ENCODE measurements at regions not wholly inside any gene's neighbourhood (a gene's known extent, or its start where the extent isn't known, plus 50 kb on each side); places are given as distances from the start of the nearest gene placed in this dataset.

GRCh38 chr7:131858611-131859010 lies 302.2 kb upstream of the PODXL start:
- no peaks in the 10 kb centered on the region for H4K20me1 ChIP-seq (ENCODE audit: insufficient read depth, low read length)
- TF ChIP-seq EZH2phosphoT487 (IDR thresholded peaks at IDR 0.05; ENCODE audit: low read depth), result no peak
- TF ChIP-seq, protein P1, sequence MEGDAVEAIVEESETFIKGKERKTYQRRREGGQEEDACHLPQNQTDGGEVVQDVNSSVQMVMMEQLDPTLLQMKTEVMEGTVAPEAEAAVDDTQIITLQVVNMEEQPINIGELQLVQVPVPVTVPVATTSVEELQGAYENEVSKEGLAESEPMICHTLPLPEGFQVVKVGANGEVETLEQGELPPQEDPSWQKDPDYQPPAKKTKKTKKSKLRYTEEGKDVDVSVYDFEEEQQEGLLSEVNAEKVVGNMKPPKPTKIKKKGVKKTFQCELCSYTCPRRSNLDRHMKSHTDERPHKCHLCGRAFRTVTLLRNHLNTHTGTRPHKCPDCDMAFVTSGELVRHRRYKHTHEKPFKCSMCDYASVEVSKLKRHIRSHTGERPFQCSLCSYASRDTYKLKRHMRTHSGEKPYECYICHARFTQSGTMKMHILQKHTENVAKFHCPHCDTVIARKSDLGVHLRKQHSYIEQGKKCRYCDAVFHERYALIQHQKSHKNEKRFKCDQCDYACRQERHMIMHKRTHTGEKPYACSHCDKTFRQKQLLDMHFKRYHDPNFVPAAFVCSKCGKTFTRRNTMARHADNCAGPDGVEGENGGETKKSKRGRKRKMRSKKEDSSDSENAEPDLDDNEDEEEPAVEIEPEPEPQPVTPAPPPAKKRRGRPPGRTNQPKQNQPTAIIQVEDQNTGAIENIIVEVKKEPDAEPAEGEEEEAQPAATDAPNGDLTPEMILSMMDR (IDR thresholded peaks at IDR 0.05; ENCODE audit: low read depth, low read length), result no peak
- no peak overlapping the region for H3K27ac ChIP-seq (ENCODE audit: low read length)
- H3K79me2 ChIP-seq (ENCODE audit: low read length), result no peaks in the 10 kb centered on the region
- H3K9me3 ChIP-seq (ENCODE audit: insufficient read depth, low read length), result peaks cover 16% of the 10 kb centered on the region; the same call in 1 of the 2 replicates
- H3K4me2 ChIP-seq (ENCODE audit: low read length), result no peak overlapping the region
- H3K9ac ChIP-seq (ENCODE audit: low read length), result no peak overlapping the region
- no peak overlapping the region for H3K4me3 ChIP-seq (ENCODE audit: low read length)
- H3K27me3 ChIP-seq (ENCODE audit: low read depth, low read length), result peaks cover 4% of the 10 kb centered on the region
- H3K36me3 ChIP-seq (replicated peaks; ENCODE audit: low read depth, low read length), result no peaks in the 10 kb centered on the region
- H2AFZ ChIP-seq (ENCODE audit: low read depth, low read length), result no peak overlapping the region
- H3K4me1 ChIP-seq (ENCODE audit: low read length), result peaks cover 7% of the 10 kb centered on the region

DNA sequence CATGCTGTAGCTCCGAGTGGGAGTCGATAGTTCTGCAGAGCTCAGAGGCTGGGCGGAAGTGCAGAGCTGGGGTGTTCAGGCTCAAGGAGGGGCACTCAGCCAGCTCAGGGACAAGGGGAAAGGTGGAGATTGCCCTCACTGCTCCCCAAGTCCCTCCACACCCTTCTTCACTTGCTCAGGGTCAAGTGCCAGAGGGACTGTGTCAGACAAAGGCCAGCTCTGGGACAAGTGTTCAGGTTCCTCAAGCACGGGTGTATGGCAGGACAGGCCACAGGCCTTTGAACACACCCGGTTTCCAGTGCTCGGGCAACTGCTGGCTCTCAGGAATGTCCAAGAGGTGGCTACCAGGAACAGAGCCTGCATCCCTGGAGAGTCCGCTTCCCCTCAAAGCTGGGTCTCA lies 293.0 kb upstream of the PODXL start:
- Histone ChIP-seq H3K4me2 (ENCODE audit: low read length) (no peak overlapping the region), H3K4me3 (ENCODE audit: low read length) (no peak overlapping the region), H3K27me3 (ENCODE audit: low read depth, low read length) (peaks cover 5% of the 10 kb centered on the region; the same call in 1 of the 2 replicates), H3K4me1 (ENCODE audit: low read length) (no peaks in the 10 kb centered on the region), H3K9ac (ENCODE audit: low read length) (no peak overlapping the region), H3K9me3 (ENCODE audit: insufficient read depth, low read length) (peaks cover 9% of the 10 kb centered on the region; the same call in 1 of the 2 replicates), H2AFZ (ENCODE audit: low read depth, low read length) (no peak overlapping the region), H3K79me2 (ENCODE audit: low read length) (no peaks in the 10 kb centered on the region), H4K20me1 (ENCODE audit: insufficient read depth, low read length) (no peaks in the 10 kb centered on the region), H3K36me3 (replicated peaks; ENCODE audit: low read depth, low read length) (no peaks in the 10 kb centered on the region), H3K27ac (ENCODE audit: low read length) (no peak overlapping the region)
- TF ChIP-seq EZH2phosphoT487 (IDR thresholded peaks at IDR 0.05; ENCODE audit: low read depth), result no peak
- TF ChIP-seq, protein P1 (IDR thresholded peaks at IDR 0.05; ENCODE audit: low read depth, low read length), result no peak

DNA sequence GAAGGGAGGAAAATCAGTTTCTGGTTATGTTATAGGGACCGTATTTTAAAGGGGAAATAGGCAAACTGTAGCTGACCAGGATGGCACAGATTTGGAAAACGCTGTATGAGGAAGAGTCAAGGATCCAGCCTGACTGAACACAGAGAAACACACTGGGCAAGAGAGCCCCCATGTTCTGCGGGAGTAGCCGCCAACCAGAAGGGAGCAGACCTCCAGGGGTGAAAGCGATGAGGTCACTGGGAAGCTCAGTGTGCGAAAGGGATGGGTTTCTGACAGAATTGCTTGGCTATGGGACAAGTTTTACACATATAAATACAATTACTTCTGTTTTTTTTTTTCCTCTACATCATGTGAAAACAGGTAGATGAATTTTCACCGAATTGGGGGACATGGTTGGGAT lies 291.6 kb upstream of the PODXL start:
- Histone ChIP-seq H3K9ac (ENCODE audit: low read length) (no peak overlapping the region), H3K27ac (ENCODE audit: low read length) (no peak overlapping the region), H3K79me2 (ENCODE audit: low read length) (no peaks in the 10 kb centered on the region), H3K4me3 (ENCODE audit: low read length) (no peak overlapping the region), H3K36me3 (replicated peaks; ENCODE audit: low read depth, low read length) (no peaks in the 10 kb centered on the region), H3K9me3 (ENCODE audit: insufficient read depth, low read length) (no peaks in the 10 kb centered on the region), H4K20me1 (ENCODE audit: insufficient read depth, low read length) (no peaks in the 10 kb centered on the region), H3K4me1 (ENCODE audit: low read length) (no peaks in the 10 kb centered on the region), H2AFZ (ENCODE audit: low read depth, low read length) (no peak overlapping the region), H3K27me3 (ENCODE audit: low read depth, low read length) (peaks cover 6% of the 10 kb centered on the region; the same call in 1 of the 2 replicates), H3K4me2 (ENCODE audit: low read length) (no peak overlapping the region)
- TF ChIP-seq, protein P1 (IDR thresholded peaks at IDR 0.05; ENCODE audit: low read depth, low read length), result no peak
- TF ChIP-seq EZH2phosphoT487 (IDR thresholded peaks at IDR 0.05; ENCODE audit: low read depth), result no peak

GRCh38 chr7:131845573-131846314 lies 289.3 kb upstream of the PODXL start:
- Histone ChIP-seq H3K27ac (ENCODE audit: low read length) (no peak overlapping the region), H3K27me3 (ENCODE audit: low read depth, low read length) (peaks cover 24% of the 10 kb centered on the region; the same call in 1 of the 2 replicates), H3K36me3 (replicated peaks; ENCODE audit: low read depth, low read length) (no peaks in the 10 kb centered on the region), H3K4me1 (ENCODE audit: low read length) (no peaks in the 10 kb centered on the region), H3K4me3 (ENCODE audit: low read length) (no peak overlapping the region), H4K20me1 (ENCODE audit: insufficient read depth, low read length) (no peaks in the 10 kb centered on the region), H3K9me3 (ENCODE audit: insufficient read depth, low read length) (no peaks in the 10 kb centered on the region), H3K4me2 (ENCODE audit: low read length) (no peak overlapping the region), H3K9ac (ENCODE audit: low read length) (no peak overlapping the region), H2AFZ (ENCODE audit: low read depth, low read length) (no peak overlapping the region), H3K79me2 (ENCODE audit: low read length) (no peaks in the 10 kb centered on the region)
- TF ChIP-seq, protein P1 (IDR thresholded peaks at IDR 0.05; ENCODE audit: low read depth, low read length), result no peak
- no peak for TF ChIP-seq EZH2phosphoT487 (IDR thresholded peaks at IDR 0.05; ENCODE audit: low read depth)

All from OCI-LY3 (cell line).